IPS DF 6.9 (cell line): ENCODE measurements at regions not wholly inside any gene's neighbourhood (a gene's known extent, or its start where the extent isn't known, plus 50 kb on each side); places are given as distances from the start of the nearest gene placed in this dataset.

Experiments used
- DNase-seq: peaks from one replicate; pipeline ENCODE4 v3.0.0-alpha.2; 2013; ENCODE audit warnings: low read depth, low spot score
- H3K27ac ChIP-seq: one replicate; pipeline ENCODE4 v1.5.1; 2013; ENCODE audit warnings: low read length, control low read depth
- H3K27me3 ChIP-seq: 2 replicates; pipeline ENCODE4 v1.6.1; 2013; ENCODE audit warnings: mild to moderate bottlenecking, low read length; ENCODE audit not compliant: control insufficient read depth, insufficient read depth
- H3K36me3 ChIP-seq: 2 replicates; pipeline ENCODE4 v1.6.1; 2013; ENCODE audit warnings: low read length; ENCODE audit not compliant: control insufficient read depth, insufficient read depth
- H3K4me1 ChIP-seq: 2 replicates; pipeline ENCODE4 v1.6.1; 2013; ENCODE audit warnings: low read length; ENCODE audit not compliant: control insufficient read depth, insufficient read depth
- H3K4me3 ChIP-seq: 2 replicates; pipeline ENCODE4 v1.5.1; 2013; ENCODE audit warnings: mild to moderate bottlenecking, low read length
- H3K9me3 ChIP-seq: 2 replicates; pipeline ENCODE4 v1.6.1; 2013; ENCODE audit warnings: low read length, inconsistent platforms; ENCODE audit not compliant: control insufficient read depth, insufficient read depth
- WGBS: extraction: QIAGEN DNeasy Blood & Tissue Kit; methylation state at CpG from one replicate; pipeline ENCODE4 v1.1.7; 2013; ENCODE audit warnings: mixed read lengths, missing lambda C conversion rate; ENCODE audit not compliant: insufficient read length, insufficient coverage; 5-methylcytosine and 5-hydroxymethylcytosine counted together

DNA sequence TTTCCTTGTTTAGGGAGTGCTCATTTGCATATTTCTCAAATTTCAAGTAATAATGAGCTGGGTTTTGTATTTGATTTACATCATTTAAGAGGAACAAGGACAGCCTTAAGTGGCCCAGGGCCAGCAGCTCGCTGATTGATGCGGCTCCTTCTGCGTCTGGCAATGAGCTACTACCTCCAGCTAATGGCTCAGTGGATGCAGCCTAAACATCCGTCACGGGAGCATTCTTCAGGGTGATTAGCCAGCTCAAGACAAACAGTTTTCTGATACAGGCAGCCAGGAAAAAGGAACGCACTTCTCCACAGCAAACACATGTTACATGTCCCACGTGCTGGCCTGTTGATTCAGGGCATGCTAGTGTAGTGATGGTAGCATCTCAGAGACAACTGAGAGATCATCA lies 169.3 kb upstream of the TCERG1L start:
- Histone ChIP-seq H3K4me3 (no peak overlapping the region), H3K27me3 (no peaks in the 10 kb centered on the region), H3K9me3 (peaks cover 28% of the 10 kb centered on the region), H3K4me1 (no peaks in the 10 kb centered on the region; the same call in 1 of the 2 replicates), H3K27ac (no peak overlapping the region), H3K36me3 (peaks cover under 1% of the 10 kb centered on the region; the same call in 1 of the 2 replicates)
- DNase-seq: no peak
- WGBS: no CpG with 5 or more reads among the region's 7 CpGs

DNA sequence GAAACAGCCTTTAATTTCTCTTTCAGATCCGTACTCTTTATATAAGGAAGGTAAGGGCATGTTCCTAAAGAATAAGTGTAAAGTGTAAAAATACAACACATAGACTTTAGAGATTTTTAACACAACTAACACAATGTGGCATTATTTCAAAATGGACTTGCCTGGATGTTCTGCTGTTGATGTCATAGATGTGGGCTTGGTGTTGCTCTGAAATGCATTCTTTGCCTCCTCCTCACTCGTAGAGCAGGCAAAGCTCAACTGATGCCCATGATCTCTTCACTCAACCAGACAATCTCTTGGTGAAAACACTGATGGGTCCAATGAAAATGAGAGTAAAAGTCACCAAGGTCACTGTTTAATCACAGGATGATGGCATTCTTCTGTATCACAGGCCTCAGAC lies 174.2 kb upstream of the TCERG1L start:
- Histone ChIP-seq H3K4me1 (no peaks in the 10 kb centered on the region; the same call in 1 of the 2 replicates), H3K4me3 (no peak overlapping the region), H3K9me3 (peaks cover 12% of the 10 kb centered on the region), H3K27me3 (no peaks in the 10 kb centered on the region), H3K27ac (no peak overlapping the region), H3K36me3 (no peaks in the 10 kb centered on the region)
- DNase-seq: no peak
- no CpG with 5 or more reads among the region's 2 CpGs for WGBS

DNA sequence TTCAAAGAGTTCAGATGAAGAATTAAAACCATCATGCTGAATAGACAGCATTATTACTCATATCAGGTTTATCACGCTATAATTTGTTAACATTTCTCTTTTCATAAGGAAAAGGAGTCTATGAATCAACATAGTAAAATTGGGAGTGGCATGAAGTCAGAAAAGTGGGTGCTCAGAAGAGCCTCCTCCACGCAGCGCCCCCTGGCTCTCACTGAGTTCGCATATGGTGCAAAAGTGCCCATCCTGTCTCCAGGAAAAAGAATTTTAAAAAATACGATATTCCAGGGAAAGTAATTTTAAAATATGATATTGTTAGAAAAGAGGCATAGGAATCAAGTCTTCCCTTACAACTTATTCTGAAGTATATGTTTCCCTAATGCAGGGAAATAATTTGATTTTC lies 176.3 kb upstream of the TCERG1L start:
- no peak for DNase-seq
- no peaks in the 10 kb centered on the region for H3K36me3 ChIP-seq
- H3K9me3 ChIP-seq: peaks cover 20% of the 10 kb centered on the region
- H3K4me1 ChIP-seq: no peaks in the 10 kb centered on the region; the same call in 1 of the 2 replicates
- no peak overlapping the region for H3K4me3 ChIP-seq
- no peak overlapping the region for H3K27ac ChIP-seq
- no CpG with 5 or more reads among the region's 5 CpGs for WGBS
- no peaks in the 10 kb centered on the region for H3K27me3 ChIP-seq

DNA sequence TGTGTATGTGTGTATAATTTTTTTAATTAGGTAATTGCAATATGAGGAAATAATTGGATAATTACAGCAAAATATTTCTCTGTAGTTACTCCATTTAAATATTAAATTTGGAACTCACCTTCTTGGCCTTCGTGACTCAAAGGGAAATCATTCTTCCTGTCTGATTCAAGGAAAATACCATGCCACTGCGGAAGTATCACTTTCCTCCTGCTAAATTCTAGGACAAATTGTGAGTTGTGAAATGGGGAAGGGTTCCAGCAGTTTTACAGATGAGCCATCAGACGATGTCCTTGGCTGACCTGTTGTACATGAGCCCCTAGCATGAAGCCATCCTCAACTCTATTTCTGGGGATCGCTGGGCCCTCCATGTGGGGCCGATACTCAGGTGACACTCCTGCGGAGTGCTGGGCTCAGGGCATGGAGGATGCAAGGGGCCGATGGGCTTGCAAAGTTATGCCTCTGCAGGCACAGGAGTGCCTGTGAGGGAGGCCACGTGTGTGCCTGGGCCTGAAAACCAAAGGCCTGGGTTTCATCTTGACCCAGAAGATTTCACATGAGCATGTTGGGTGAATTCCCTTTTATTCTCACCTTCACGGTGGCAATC lies 179.6 kb upstream of the TCERG1L start:
- DNase-seq: no peak
- Histone ChIP-seq H3K27me3 (no peaks in the 10 kb centered on the region), H3K9me3 (peaks cover 30% of the 10 kb centered on the region), H3K36me3 (no peaks in the 10 kb centered on the region), H3K27ac (no peak overlapping the region), H3K4me3 (no peak overlapping the region), H3K4me1 (no peaks in the 10 kb centered on the region)
- no CpG with 5 or more reads among the region's 9 CpGs for WGBS

DNA sequence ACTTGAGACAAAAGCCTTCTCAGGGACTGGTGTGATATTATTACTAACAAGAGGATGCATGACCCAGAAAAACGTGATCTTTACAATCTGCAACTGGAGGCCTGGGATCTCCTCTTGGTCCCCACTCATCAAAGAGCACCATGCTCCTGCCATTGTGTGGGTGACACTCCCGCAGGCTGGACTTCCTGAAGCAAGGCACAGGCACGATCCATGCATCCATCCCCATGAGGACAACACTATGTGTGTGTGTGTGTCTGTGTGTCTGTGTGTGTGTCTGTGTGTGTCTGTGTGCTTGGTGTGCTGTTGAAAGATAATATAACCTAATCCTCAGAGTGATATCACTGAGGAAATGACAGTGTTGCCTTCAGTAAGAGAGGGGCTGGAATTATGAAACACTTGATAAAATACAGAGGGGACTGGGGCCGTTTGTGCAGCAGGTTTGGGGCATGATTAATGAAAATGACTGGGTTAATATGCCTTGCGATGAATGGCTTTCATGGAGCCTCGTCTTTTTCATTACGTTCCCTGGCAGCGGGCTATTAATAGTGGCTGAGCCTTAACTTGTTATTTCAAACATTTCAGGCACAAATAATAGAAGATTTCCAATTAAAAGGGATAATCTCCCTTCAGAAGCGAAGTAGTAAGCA lies 180.8 kb upstream of the TCERG1L start:
- DNase-seq: no peak

DNA sequence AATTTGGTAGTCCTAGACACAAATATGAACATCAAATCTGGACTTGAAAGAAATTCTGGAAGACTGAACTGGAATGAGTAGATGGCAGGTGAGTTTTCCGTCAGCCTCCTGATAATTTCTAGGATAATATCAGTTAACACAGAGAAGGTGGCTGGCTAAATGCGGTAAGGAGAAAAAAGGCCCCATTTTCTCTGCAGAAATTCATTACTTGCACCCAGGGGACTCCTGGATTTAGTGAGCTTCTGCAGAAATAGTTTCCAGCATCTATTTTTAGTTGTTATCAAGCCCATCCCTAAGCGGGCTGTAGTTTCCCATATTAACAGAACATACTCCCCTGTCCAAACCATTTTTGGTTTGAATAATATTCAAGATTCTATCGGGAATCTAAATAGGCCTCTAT lies 181.9 kb upstream of the TCERG1L start:
- Histone ChIP-seq H3K36me3 (no peaks in the 10 kb centered on the region), H3K27me3 (no peaks in the 10 kb centered on the region), H3K27ac (no peak overlapping the region), H3K4me1 (no peaks in the 10 kb centered on the region), H3K9me3 (peaks cover 32% of the 10 kb centered on the region), H3K4me3 (no peak overlapping the region)
- WGBS: no CpG with 5 or more reads among the region's 4 CpGs
- DNase-seq: no peak

More for the DNA sequence above, 180.8 kb upstream of the TCERG1L start:
- H3K4me1 ChIP-seq: no peaks in the 10 kb centered on the region
- peaks cover 30% of the 10 kb centered on the region for H3K9me3 ChIP-seq
- WGBS: no CpG with 5 or more reads among the region's 9 CpGs
- H3K27ac ChIP-seq: no peak overlapping the region
- H3K27me3 ChIP-seq: no peaks in the 10 kb centered on the region
- H3K36me3 ChIP-seq: no peaks in the 10 kb centered on the region
- no peak overlapping the region for H3K4me3 ChIP-seq

DNA sequence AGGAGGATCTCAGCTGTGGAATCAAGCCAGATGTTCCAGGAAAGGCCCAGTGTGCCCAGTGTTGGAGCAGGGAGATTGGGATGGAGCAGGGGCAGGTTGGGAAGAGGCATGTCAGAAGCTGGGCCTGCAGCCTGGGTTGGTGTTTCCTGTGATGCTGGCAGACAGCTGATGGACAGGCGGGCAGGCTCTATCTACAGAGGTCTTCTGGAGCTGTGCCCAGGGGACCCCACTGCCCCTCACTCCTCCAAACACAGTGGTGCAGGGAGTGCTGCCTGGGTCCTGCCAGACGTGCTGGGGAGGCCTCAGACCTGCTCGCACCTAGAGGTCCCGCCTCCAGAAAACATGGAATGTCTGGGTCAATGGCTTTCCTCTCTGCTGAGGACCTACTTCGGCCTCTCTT lies 182.9 kb upstream of the TCERG1L start:
- Histone ChIP-seq H3K27me3 (no peaks in the 10 kb centered on the region), H3K9me3 (peaks cover 33% of the 10 kb centered on the region), H3K4me1 (no peaks in the 10 kb centered on the region), H3K4me3 (no peak overlapping the region), H3K36me3 (no peaks in the 10 kb centered on the region), H3K27ac (no peak overlapping the region)
- WGBS: no CpG with 5 or more reads among the region's 5 CpGs
- no peak for DNase-seq

DNA sequence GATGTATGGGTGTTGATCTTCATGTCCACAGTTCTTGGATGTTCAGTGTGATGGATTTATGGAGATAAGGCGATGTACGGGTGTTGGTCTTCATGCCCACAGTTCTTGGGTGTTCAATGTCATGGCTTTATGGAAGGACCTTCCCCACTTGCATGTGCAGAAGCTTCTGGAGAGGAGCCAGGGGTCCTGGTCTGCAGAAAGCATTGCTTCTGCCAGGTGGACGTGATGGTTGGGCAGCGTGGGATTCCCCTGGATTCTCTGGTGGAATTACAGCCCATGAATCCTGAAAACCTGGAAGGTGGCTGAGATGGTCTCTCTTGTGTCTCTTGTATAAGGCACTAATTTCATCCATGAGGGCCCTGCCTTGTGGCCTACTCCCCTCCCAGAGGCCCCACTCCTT lies 183.7 kb upstream of the TCERG1L start:
- DNase-seq: no peak
- no peak overlapping the region for H3K4me3 ChIP-seq
- no peak overlapping the region for H3K27ac ChIP-seq
- no peaks in the 10 kb centered on the region for H3K27me3 ChIP-seq
- H3K9me3 ChIP-seq: peaks cover 40% of the 10 kb centered on the region
- WGBS: no CpG with 5 or more reads among the region's 4 CpGs
- H3K36me3 ChIP-seq: no peaks in the 10 kb centered on the region
- H3K4me1 ChIP-seq: no peaks in the 10 kb centered on the region; the same call in 1 of the 2 replicates

DNA sequence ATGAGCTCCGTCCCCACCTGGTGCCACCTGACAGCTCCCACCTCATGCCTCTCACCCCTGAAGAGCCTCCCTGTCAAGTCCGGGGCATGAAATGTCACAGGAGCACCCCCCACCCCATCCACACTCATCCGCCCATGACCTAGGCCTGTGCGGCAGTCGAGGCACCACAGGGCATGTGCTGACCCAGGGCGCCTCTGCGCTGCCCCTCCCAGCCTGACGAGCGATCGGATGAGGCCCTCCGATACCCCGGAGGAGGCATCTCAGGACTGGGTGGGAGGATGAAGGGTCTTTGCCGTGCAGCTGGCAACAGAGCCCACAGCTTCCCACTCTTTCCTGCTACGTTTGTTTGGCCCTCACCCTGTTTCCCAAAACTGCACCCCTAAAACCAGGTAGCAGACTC lies 184.4 kb upstream of the TCERG1L start:
- no peaks in the 10 kb centered on the region for H3K27me3 ChIP-seq
- DNase-seq: no peak
- no peak overlapping the region for H3K4me3 ChIP-seq
- no CpG with 5 or more reads among the region's 14 CpGs for WGBS
- H3K36me3 ChIP-seq: no peaks in the 10 kb centered on the region
- H3K27ac ChIP-seq: no peak overlapping the region
- no peaks in the 10 kb centered on the region; the same call in 1 of the 2 replicates for H3K4me1 ChIP-seq
- H3K9me3 ChIP-seq: peaks cover 43% of the 10 kb centered on the region

DNA sequence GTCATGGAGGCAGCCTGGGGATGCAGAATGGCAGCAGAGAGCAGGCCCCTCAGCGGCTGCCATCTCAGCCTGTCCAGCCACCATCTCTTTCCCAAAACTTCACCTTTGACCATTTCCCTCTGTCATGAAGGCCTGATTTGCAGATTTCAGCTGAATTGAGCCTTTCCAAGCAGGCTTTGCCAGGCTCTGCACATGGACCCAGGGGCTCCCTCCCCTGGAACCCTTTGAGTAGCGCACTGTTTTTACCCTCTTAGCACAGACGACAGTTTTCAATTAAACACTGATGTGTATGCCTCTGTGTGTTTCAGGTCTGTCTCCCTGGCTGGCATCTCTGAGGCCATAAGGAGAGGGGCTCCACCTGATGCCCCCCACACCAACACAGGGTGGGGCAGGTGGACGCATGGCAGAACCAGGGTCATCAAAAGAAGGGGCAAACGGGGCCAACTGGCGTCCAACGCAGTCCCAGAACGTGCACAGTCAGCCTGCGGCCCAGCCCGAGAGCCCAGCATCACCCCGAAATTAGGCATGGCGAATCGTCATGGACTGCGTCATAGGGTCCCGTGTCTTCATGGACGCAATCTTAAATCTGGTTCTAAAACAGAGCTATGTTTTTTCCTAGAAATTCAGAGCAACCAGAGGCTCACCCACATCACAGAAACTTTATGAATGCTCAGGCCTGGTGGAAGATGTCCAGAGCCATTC lies 185.0 kb upstream of the TCERG1L start:
- DNase-seq: no peak
- H3K27ac ChIP-seq: no peak overlapping the region
- no peaks in the 10 kb centered on the region; the same call in 1 of the 2 replicates for H3K4me1 ChIP-seq
- WGBS: no CpG with 5 or more reads among the region's 16 CpGs
- H3K36me3 ChIP-seq: no peaks in the 10 kb centered on the region
- no peak overlapping the region for H3K4me3 ChIP-seq
- peaks cover 40% of the 10 kb centered on the region for H3K9me3 ChIP-seq
- H3K27me3 ChIP-seq: no peaks in the 10 kb centered on the region
